Keratinocyte (primary cell): ENCODE measurements at regions not wholly inside any gene's neighbourhood (a gene's known extent, or its start where the extent isn't known, plus 50 kb on each side); places are given as distances from the start of the nearest gene placed in this dataset.

Experiments used
- DNase-seq: peaks from one replicate; pipeline ENCODE4 v3.0.0-alpha.2; 2011; ENCODE audit warnings: low read depth, missing footprints, low spot score
- FAIRE-seq: peaks from 2 replicates; lab custom pipeline; 2011; peaks lifted over from hg19 to GRCh38; lab: Jason Lieb, UNC
- H2AFZ ChIP-seq: 2 replicates; pipeline ENCODE4 v1.6.0; 2012; ENCODE audit warnings: low read length, control low read depth, inconsistent platforms; ENCODE audit not compliant: control insufficient read depth
- H3K27ac ChIP-seq: 2 replicates; pipeline ENCODE4 v1.5.1; 2011; ENCODE audit warnings: low read length; ENCODE audit not compliant: control insufficient read depth, insufficient read depth
- H3K27me3 ChIP-seq: 3 replicates; pipeline ENCODE4 v1.6.0; 2011; ENCODE audit warnings: low read length; ENCODE audit not compliant: control insufficient read depth, insufficient read depth; ENCODE audit errors: extremely low read depth
- H3K36me3 ChIP-seq, 2 experiments: 2 replicates in 1 of 2; 3 replicates in 1 of 2; pipeline ENCODE4 v1.5.1; 2011; ENCODE audit warnings: low read length in 2 of 2, mild to moderate bottlenecking in 1 of 2; ENCODE audit not compliant: control insufficient read depth in 2 of 2, insufficient read depth in 2 of 2; ENCODE audit errors: extremely low read depth in 1 of 2
- H3K4me1 ChIP-seq: 3 replicates; pipeline ENCODE4 v1.5.1; 2011; ENCODE audit warnings: low read length; ENCODE audit not compliant: control insufficient read depth, insufficient read depth; ENCODE audit errors: extremely low read depth
- H3K4me2 ChIP-seq: 3 replicates; pipeline ENCODE4 v1.6.0; 2011; ENCODE audit warnings: low read depth, low read length; ENCODE audit not compliant: control insufficient read depth, insufficient read depth; ENCODE audit errors: extremely low read depth
- H3K4me3 ChIP-seq, 3 experiments: fragments of 200-600 bp in 1 of 3; sonication (generic) in 1 of 3; 2 replicates in 2 of 3; 3 replicates in 1 of 3; pipeline ENCODE4 v1.5.1; 2011 to 2016; ENCODE audit warnings: low read length in 3 of 3, mild to moderate bottlenecking in 3 of 3, control low read depth in 2 of 3, inconsistent platforms in 1 of 3, low read depth in 1 of 3, mixed read lengths in 1 of 3, mixed run types in 1 of 3, moderate library complexity in 1 of 3; ENCODE audit not compliant: control insufficient read depth in 2 of 3, insufficient read depth in 2 of 3; ENCODE audit errors: extremely low read depth in 1 of 3
- H3K79me2 ChIP-seq: 2 replicates; pipeline ENCODE4 v1.6.0; 2012; ENCODE audit warnings: low read length; ENCODE audit not compliant: control insufficient read depth, insufficient read depth
- H3K9ac ChIP-seq: 3 replicates; pipeline ENCODE4 v1.6.0; 2011; ENCODE audit warnings: low read length; ENCODE audit not compliant: control insufficient read depth, insufficient read depth; ENCODE audit errors: extremely low read depth
- H3K9me1 ChIP-seq: 3 replicates; pipeline ENCODE4 v1.6.0; 2011; ENCODE audit warnings: low read length; ENCODE audit not compliant: control insufficient read depth, insufficient read depth; ENCODE audit errors: extremely low read depth
- H3K9me3 ChIP-seq: 2 replicates; pipeline ENCODE4 v1.5.1; 2012; ENCODE audit warnings: low read depth, low read length; ENCODE audit not compliant: control insufficient read depth
- H4K20me1 ChIP-seq: 3 replicates; pipeline ENCODE4 v1.6.0; 2011; ENCODE audit warnings: low read length; ENCODE audit not compliant: control insufficient read depth, insufficient read depth; ENCODE audit errors: extremely low read depth
- CTCF ChIP-seq, 3 experiments: IDR thresholded peaks in 1 of 3; conservative IDR thresholded peaks in 1 of 3; optimal IDR thresholded peaks in 1 of 3; 2 replicates in 2 of 3; 3 replicates in 1 of 3; pipeline versions ENCODE3 to v1.5.1; 2011; ENCODE audit warnings: low read length in 3 of 3, mild to moderate bottlenecking in 3 of 3, moderate library complexity in 2 of 3, control low read depth in 1 of 3, inconsistent platforms in 1 of 3; ENCODE audit not compliant: insufficient read depth in 2 of 3; ENCODE audit errors: extremely low read depth in 1 of 3
- EZH2 ChIP-seq: IDR thresholded peaks from one replicate; pipeline ENCODE4 v1.6.1; 2012; ENCODE audit warnings: inconsistent platforms, mild to moderate bottlenecking, low read length, moderate library complexity
- dilution Hi-C: fragments of 300-500 bp; cut with MboI; formaldehyde crosslinking; loops from one replicate; pipeline ENCODE4 v1.7.0; 2020; ENCODE audit warnings: low sequenced_read_pairs; ENCODE audit not compliant: extremely low pct_ligation_motif_present

GRCh38 chr9:82583524-82583923, 479.4 kb downstream of the RASEF start:
- H3K9me3 ChIP-seq, result no peaks in the 10 kb centered on the region
- H2AFZ ChIP-seq, result no peak overlapping the region
- no peak for TF ChIP-seq EZH2
- TF ChIP-seq CTCF (optimal IDR thresholded peaks at IDR 0.05 in 1 of 3, IDR thresholded peaks at IDR 0.05 in 1 of 3, conservative IDR thresholded peaks at IDR 0.05 in 1 of 3; ENCODE audit: extremely low read depth in 1 of 3, insufficient read depth in 2 of 3, low read length in 3 of 3), result no peak
- H3K4me2 ChIP-seq, result no peak overlapping the region
- H3K36me3 ChIP-seq, result no peaks in the 10 kb centered on the region
- no peak for FAIRE-seq
- H3K79me2 ChIP-seq, result no peaks in the 10 kb centered on the region
- no peaks in the 10 kb centered on the region for H3K27me3 ChIP-seq
- H4K20me1 ChIP-seq, result no peaks in the 10 kb centered on the region
- no peak overlapping the region for H3K4me3 ChIP-seq
- dilution Hi-C loops, result no loop called here
- H3K9ac ChIP-seq, result no peak overlapping the region
- no peaks in the 10 kb centered on the region for H3K4me1 ChIP-seq
- no peaks in the 10 kb centered on the region for H3K9me1 ChIP-seq
- DNase-seq, result no peak
- H3K27ac ChIP-seq, result no peak overlapping the region

GRCh38 chr9:82584349-82584863, 478.5 kb downstream of the RASEF start:
- Histone ChIP-seq H3K9me1 (no peaks in the 10 kb centered on the region), H2AFZ (no peak overlapping the region), H3K9me3 (no peaks in the 10 kb centered on the region), H3K27me3 (no peaks in the 10 kb centered on the region), H4K20me1 (no peaks in the 10 kb centered on the region), H3K4me2 (no peak overlapping the region), H3K4me3 (no peak overlapping the region), H3K79me2 (no peaks in the 10 kb centered on the region), H3K36me3 (no peaks in the 10 kb centered on the region), H3K27ac (no peak overlapping the region), H3K9ac (no peak overlapping the region), H3K4me1 (no peaks in the 10 kb centered on the region)
- TF ChIP-seq CTCF (optimal IDR thresholded peaks at IDR 0.05 in 1 of 3, IDR thresholded peaks at IDR 0.05 in 1 of 3, conservative IDR thresholded peaks at IDR 0.05 in 1 of 3; ENCODE audit: extremely low read depth in 1 of 3, insufficient read depth in 2 of 3, low read length in 3 of 3) (no peak), EZH2 (no peak)
- no peak for DNase-seq
- dilution Hi-C loops, result no loop called here
- no peak for FAIRE-seq
